Stimulated activated CD4-positive, alpha-beta T cell treated with anti-CD3 and anti-CD28 coated beads, Interleukin-1b, Interleukin-23, amount 100 ng/mL, for 1 hour (primary cell): ENCODE measurements at regions not wholly inside any gene's neighbourhood (a gene's known extent, or its start where the extent isn't known, plus 50 kb on each side); places are given as distances from the start of the nearest gene placed in this dataset.

Experiments
- DNase-seq, 2 donors: peaks; one replicate each; pipeline ENCODE4 v3.0.0-alpha.2; 2020; ENCODE audit warnings: low read depth in 2 of 2

DNA sequence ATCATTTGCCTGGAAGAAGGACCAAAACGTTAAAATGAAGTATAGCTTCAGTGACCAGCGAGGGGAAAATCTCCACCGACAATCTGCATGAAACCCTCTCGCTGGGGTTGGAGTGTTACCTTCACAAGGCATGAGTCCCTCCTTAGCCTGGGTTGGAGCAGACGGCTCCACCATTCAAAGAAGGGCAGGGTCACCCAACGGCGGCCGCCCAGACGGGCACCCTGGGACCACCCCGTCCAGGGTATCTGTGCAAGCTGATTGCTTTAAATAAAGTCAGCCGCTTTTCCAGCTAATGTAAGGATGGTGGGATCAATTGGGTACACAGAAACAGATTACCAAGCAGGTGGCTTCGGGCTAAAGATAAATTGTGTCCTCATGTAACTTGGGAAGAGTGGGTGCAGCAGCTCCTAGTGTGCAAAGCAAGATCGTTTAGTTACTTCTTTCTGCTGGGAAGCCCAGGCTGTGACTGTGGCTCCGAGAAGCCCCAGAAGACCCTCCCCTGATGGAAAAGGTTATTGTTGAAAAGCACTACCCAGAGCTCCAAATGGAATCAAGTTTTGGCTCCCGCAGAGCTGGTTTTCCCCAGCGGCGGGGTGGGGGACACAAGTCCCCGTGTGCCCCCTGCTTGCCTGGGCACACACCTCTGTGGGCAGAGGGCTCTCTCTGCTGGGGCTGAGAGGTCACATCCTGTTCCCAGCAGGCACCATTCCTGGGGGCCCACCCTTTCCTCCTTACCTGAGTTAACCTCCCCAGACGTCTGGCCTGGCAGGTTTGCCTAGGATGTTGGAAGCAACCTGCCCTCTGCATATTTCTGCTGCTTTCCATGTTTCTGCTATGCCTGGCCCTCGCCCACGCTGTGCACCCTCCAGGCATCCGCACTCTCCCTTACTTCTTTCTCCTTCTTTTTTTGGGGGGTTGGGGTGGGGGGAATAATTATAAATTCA is 318.6 kb upstream of the DIO3 start:
- no peak for DNase-seq

GRCh38 chr14:101243587-101244338 is 317.5 kb upstream of the DIO3 start:
- no peak for DNase-seq

GRCh38 chr14:101246894-101247841 is 314.1 kb upstream of the DIO3 start:
- no peak for DNase-seq

DNA sequence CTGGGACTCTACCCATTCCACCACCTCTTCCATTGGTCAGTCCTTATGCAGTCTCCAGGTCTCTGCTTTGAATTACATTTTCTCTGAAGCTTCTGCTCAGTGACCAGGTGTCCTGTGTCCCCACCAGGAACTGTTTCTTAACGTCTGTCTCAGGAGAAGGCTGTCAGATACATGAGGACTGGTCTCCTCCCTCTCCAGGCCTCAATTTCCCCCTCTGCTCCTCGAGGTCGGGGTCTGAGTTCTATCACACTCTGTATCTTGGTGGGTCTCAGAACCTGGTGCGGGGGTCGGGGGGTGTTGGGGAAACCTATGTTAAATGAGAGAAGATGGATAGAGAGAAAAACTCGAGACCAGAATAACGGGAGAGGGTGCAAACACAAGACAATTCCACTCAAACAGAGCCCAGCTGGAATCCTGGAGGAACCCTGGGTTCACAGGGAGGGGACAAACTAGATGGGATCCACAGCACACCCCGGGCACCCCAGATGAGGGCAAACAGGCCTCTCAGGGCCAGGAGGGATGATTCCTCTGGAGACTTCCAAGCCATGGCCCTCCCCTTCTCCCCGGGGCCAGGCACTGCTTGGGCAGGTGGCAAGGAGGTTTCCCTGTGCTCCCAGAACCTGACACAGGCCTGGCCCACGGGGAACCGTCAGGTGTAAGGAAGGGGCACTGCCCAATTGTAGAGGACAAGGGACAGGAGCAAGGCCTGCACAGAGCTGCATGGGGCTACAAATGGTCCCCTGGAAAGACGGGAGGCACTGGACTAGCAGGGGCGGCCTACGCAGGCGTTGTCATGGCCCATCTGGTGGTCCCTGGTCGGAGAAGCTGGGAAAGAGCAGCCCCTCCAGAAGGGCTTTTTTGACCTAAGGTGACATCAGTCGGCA is 313.2 kb upstream of the DIO3 start:
- no peak for DNase-seq

DNA sequence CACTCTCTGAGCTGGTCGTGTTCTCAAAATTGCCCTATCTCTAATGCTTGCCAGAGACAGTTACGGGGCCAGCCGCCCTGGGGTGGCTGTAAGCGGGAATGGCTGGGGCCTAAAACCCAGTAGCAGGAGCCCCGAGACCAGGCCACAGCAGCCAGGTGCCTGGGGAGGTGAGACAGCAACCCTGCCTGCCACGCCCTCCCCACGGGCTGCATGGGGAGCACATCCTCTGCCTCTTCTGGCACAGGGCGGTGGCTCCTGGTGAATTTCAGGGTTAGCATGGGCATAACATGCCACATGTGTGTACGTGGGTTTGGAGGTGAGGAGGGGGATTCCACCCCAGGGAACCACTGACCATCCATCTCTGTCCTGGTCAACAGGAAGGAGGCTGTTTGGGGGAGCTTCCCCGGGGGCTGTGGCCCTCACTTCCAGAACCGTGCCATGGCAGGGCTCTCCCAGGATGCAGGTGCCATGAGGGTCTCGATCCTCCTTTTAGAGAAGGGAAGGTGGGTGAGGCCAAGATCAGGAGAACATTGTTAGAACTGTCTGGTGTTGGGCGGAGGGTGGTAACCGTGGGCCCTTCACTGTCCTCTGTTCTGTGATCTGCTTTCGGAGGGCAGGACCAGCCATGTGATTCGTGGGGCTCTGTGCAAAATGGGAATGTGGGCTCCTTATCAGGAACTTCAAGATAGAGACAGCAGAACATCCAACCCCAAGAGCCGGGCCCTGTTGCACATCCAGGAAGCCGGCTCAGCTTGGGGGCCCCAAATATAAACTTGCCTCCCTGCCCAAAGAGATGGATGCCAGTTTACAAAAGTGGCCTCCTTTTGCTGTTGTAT is 312.2 kb upstream of the DIO3 start:
- DNase-seq, result no peak

GRCh38 chr14:101249676-101250036 is 311.6 kb upstream of the DIO3 start:
- no peak for DNase-seq

DNA sequence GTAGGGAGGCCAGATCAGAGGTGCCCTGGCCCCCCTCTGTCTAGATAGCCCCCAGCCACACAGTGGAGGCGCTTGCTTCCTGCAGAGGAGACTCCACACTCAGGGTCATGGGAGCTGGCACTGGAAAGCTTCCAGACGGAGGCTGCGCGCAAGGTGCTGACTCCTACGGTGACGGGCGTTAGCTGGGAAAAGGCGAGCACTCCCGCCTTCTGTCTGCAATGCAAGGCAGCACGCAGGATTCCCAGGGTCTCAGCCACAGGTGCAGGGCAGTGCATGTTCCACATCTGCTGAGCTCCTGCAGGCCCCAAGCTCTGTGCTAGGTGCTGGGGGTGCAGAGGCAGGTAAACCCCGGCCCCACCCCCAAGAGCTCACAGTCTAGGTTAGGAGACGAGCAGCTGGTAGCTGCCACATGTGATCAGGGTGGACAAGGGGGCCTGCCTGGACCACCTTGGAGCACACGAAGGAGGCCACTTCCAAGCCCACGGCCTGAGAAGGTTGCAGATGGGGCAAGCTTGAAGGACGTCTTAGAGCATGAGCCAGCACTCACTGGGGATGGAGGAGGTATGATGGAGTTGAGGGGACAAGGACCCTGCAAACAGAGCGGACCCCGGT is 310.9 kb upstream of the DIO3 start:
- DNase-seq, result no peak

- no peak for DNase-seq
These were observed 310.1 kb upstream of the DIO3 start for GRCh38 chr14:101250948-101251811.

- no peak for DNase-seq
These were observed 309.4 kb upstream of the DIO3 start for GRCh38 chr14:101251812-101252442.

DNA sequence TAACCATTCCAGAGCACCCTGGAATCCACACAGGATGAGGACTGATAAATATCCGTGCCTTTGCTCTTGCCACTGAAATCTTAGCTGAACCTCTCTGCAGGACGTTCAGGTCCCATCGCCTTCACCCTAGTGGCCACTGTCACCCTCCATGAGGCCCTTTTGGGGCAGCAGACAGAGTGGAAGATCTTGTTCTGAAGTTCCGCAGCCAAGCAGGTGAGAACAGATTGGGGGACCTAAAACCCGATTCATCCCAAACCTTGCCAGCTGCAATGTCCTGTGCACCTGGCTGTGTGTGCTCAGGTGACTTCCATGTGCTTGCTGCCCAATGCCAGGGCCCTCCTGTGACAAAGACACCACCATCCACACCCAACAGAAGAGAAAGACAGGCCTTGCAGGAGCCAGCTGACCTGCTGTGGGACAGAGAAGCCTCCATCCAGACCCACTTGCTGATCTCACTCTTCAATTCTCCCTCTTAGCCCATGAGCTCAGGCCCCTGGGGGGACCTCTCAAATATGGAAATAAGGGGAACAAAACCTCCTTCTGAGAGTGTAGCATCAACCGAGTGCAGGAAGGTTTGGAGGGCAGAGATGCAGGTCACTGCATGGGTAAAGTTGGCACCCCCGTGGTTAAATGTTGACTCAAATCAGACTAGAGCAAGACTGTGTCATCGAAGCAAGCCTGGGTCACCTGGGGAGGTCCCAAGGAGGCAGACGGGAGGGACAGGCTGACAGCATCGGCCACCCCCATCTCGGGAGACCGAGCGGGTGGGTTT is 308.7 kb upstream of the DIO3 start:
- DNase-seq, result no peak

- no peak for DNase-seq
These were observed 307.3 kb upstream of the DIO3 start for GRCh38 chr14:101253948-101254347.

DNA sequence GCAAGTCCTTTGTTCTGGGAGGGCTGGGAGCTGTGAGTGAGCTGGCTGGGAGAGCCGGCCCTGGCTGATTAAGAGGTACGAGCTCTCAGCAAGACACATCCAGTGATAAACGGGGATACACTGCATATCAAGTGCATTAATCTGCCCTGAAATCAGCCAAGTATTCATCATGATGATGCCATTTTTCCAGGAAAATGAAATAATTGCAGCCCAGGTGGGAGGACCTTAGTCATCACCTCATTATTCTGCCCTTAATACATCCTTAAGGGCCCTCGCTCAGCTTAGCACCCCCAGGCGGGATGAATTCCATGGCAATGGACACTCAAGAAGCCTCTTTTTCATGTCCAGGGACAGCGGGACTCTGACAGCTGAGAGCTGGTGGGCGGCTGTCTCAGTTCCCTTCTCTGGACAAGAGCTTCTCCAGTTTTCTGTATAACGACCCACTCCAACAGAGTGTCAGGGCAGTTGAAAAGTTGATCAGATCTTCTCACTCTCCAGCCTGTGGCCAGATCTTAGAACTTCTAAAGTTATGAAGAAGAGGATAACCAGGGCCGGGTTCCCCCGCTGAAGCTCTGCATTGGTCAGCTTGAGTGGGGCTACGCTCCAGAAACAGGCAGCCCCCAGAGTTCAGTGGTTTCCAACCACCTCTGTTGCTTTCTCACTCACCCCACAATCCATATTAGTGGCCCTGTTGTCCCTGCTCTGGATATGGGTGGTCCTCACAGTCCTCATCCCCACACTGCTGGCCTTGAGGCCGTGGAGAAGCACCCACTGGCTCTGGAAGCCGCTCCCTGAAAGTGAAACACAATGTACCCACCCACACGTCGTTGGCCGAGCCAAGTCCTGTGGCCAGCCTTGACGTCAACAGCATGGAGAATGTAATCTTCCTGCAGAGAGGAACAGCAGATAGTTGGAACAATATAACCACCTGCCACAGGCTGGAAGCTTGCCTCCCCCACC is 306.2 kb upstream of the DIO3 start:
- DNase-seq, result no peak

- no peak for DNase-seq
These were observed 305.6 kb upstream of the DIO3 start for GRCh38 chr14:101255765-101256125.

DNA sequence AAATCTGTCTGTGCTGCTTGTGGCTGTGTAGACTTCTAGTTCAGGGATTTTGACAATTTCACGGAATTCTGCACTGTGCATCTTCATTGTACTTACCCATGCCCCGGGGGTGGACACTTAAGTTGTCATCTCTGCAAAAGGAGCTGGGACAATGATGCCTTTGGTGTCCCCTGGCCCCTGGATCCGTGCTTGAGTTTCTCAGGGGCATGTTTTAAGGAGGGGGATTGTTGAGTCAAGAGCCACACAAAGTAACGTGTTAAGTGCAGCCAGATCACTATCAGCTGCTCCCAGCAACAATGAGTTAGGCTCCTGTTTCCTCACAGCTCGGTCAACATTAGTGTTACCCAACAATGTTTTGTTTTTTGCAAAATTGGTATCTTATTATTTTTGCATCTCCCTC is 305.0 kb upstream of the DIO3 start:
- no peak for DNase-seq

GRCh38 chr14:101257551-101257950 is 303.7 kb upstream of the DIO3 start:
- DNase-seq, result no peak

- no peak for DNase-seq
These were observed 301.5 kb upstream of the DIO3 start for GRCh38 chr14:101259748-101260147.
